NCI-H2029 (cell line): ENCODE measurements at regions not wholly inside any gene's neighbourhood (a gene's known extent, or its start where the extent isn't known, plus 50 kb on each side); places are given as distances from the start of the nearest gene placed in this dataset.
A peak's percentile ranks its signal among the peaks of the same experiment; 100 is the strongest.

Experiments used
- DNase-seq: peaks from one replicate; lab custom pipeline; 2025; lab: John Stamatoyannopoulos, UW

GRCh38 chr7:140242057-140243031 is 65.6 kb upstream of the KDM7A start:
- peak; percentile 87 for DNase-seq

GRCh38 chr7:140239653-140239935 is 62.8 kb upstream of the KDM7A start:
- no peak for DNase-seq

- DNase-seq = peak; percentile 96
Measured at GRCh38 chr7:140238778-140239652, 62.2 kb upstream of the KDM7A start.

GRCh38 chr7:140237390-140237789 is 60.6 kb upstream of the KDM7A start:
- no peak for DNase-seq

- no peak for DNase-seq
Measured at GRCh38 chr7:140236626-140237025, 59.8 kb upstream of the KDM7A start.

GRCh38 chr7:140235114-140235513 is 58.3 kb upstream of the KDM7A start:
- DNase-seq = no peak

GRCh38 chr7:140232957-140233917 is 56.5 kb upstream of the KDM7A start:
- no peak for DNase-seq

- DNase-seq = peak; percentile 62
Measured at GRCh38 chr7:140231771-140232491, 55.1 kb upstream of the KDM7A start.

GRCh38 chr7:140230861-140231770 is 54.3 kb upstream of the KDM7A start:
- DNase-seq = peak; percentile 85

GRCh38 chr7:140230516-140230860 is 53.7 kb upstream of the KDM7A start:
- DNase-seq = peak; percentile 15

GRCh38 chr7:140229591-140230515 is 53.1 kb upstream of the KDM7A start:
- DNase-seq = peak; percentile 20

GRCh38 chr7:140229101-140229525 is 52.3 kb upstream of the KDM7A start:
- DNase-seq = no peak
